ENCODE measurements at regions not wholly inside any gene's neighbourhood (a gene's known extent, or its start where the extent isn't known, plus 50 kb on each side); places are given as distances from the start of the nearest gene placed in this dataset.
"Not testable (repeated sequence)": the region's sequence is repeated elsewhere in the genome, so short reads cannot be mapped to it uniquely, and the experiment has no call there.

GRCh38 chr1:60692031-60692430, 390.3 kb upstream of the NFIA start:
- peaks cover 0 to 3% of the 10 kb centered on the region in 2 donors for H3K9me3 ChIP-seq (replicated peaks in 1 of 2; ENCODE audit: control insufficient read depth in 2 of 2, insufficient read depth in 1 of 2, low read depth in 1 of 2, low read length in 2 of 2)
- no peak overlapping the region for H3K18ac ChIP-seq (ENCODE audit: low read length)
- H2BK120ac ChIP-seq (ENCODE audit: low read depth, low read length) = no peak overlapping the region
- no peak overlapping the region for H3K23ac ChIP-seq (ENCODE audit: low read depth, low read length, poor library complexity)
- H3K36me3 ChIP-seq (replicated peaks in 1 of 2; ENCODE audit: control insufficient read depth in 2 of 2, insufficient read depth in 2 of 2, low read length in 2 of 2) = no peaks in the 10 kb centered on the region
- H3K27ac ChIP-seq (replicated peaks; ENCODE audit: low read length) = no peak overlapping the region
- H4K91ac ChIP-seq (ENCODE audit: low read depth, low read length, poor library complexity) = no peak overlapping the region
- H2AFZ ChIP-seq (ENCODE audit: low read length) = no peak overlapping the region
- no peak overlapping the region for H3K4me3 ChIP-seq (ENCODE audit: low read length in 2 of 2)
- no peak for DNase-seq (ENCODE audit: low spot score)
- no peak overlapping the region for H2BK12ac ChIP-seq (ENCODE audit: low read length)
- no peaks in the 10 kb centered on the region for H3K27me3 ChIP-seq (ENCODE audit: control insufficient read depth in 3 of 3, insufficient read depth in 3 of 3, low read depth in 1 of 3, low read length in 3 of 3)
- no peaks in the 10 kb centered on the region for H3K79me1 ChIP-seq (ENCODE audit: low read depth, low read length)
- no peak overlapping the region for H3K14ac ChIP-seq (ENCODE audit: low read length)
- H2BK5ac ChIP-seq (ENCODE audit: low read length) = no peak overlapping the region
- no peaks in the 10 kb centered on the region for H3K4me1 ChIP-seq (ENCODE audit: control insufficient read depth in 2 of 2, insufficient read depth in 1 of 2, low read depth in 1 of 2, low read length in 2 of 2)
- no peak overlapping the region for H2BK15ac ChIP-seq (ENCODE audit: low read length)
- H3K4ac ChIP-seq (ENCODE audit: low read length) = no peak overlapping the region
- H2AK5ac ChIP-seq (ENCODE audit: low read depth, low read length) = no peak overlapping the region
- no peak overlapping the region for H3K4me2 ChIP-seq (ENCODE audit: insufficient read depth, low read length, poor library complexity, severe bottlenecking)
- no peak overlapping the region for H3K9ac ChIP-seq (ENCODE audit: low read depth, low read length, poor library complexity)
- H4K8ac ChIP-seq (ENCODE audit: low read depth, low read length) = no peak overlapping the region

DNA sequence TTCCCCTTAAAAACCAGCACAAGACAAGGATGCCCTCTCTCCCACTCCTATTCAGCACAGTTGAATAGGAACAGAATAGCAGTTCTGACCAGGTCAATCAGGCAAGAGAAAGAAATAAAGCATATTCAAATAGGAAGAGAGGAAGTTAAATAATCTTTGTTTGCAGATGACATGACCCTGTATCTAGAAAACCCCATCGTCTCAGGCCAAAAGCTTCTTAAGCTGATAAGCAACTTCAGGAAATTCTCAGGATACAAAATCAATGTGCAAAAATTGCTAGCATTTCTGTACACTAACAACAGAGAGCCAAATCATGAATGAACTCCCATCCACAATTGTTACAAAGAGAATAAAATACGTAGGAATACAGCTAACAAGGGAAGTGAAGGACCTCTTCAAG, 394.1 kb upstream of the NFIA start:
- H3K36me3 ChIP-seq (replicated peaks in 1 of 2; ENCODE audit: control insufficient read depth in 2 of 2, insufficient read depth in 2 of 2, low read length in 2 of 2); H2AFZ ChIP-seq (ENCODE audit: low read length); H3K23ac ChIP-seq (ENCODE audit: low read depth, low read length, poor library complexity); H2BK120ac ChIP-seq (ENCODE audit: low read depth, low read length); H3K9me3 ChIP-seq (replicated peaks in 1 of 2; ENCODE audit: control insufficient read depth in 2 of 2, insufficient read depth in 1 of 2, low read depth in 1 of 2, low read length in 2 of 2); H2BK15ac ChIP-seq (ENCODE audit: low read length); H3K79me1 ChIP-seq (ENCODE audit: low read depth, low read length); H3K27ac ChIP-seq (replicated peaks; ENCODE audit: low read length); H3K18ac ChIP-seq (ENCODE audit: low read length); H3K9ac ChIP-seq (ENCODE audit: low read depth, low read length, poor library complexity); H2BK12ac ChIP-seq (ENCODE audit: low read length); H3K14ac ChIP-seq (ENCODE audit: low read length); H3K4me3 ChIP-seq (ENCODE audit: low read length in 2 of 2); H3K4ac ChIP-seq (ENCODE audit: low read length); H4K8ac ChIP-seq (ENCODE audit: low read depth, low read length); H2BK5ac ChIP-seq (ENCODE audit: low read length); DNase-seq (ENCODE audit: low spot score); H3K4me1 ChIP-seq (ENCODE audit: control insufficient read depth in 2 of 2, insufficient read depth in 1 of 2, low read depth in 1 of 2, low read length in 2 of 2); H3K27me3 ChIP-seq (ENCODE audit: control insufficient read depth in 3 of 3, insufficient read depth in 3 of 3, low read depth in 1 of 3, low read length in 3 of 3); H2AK5ac ChIP-seq (ENCODE audit: low read depth, low read length); H3K4me2 ChIP-seq (ENCODE audit: insufficient read depth, low read length, poor library complexity, severe bottlenecking); H4K91ac ChIP-seq (ENCODE audit: low read depth, low read length, poor library complexity): not testable (repeated sequence)
- WGBS, 2 donors (ENCODE audit: extremely low coverage in 2 of 2, insufficient read length in 2 of 2, insufficient replicate concordance in 1 of 2) = no CpG with 5 or more reads among the region's 2 CpGs

DNA sequence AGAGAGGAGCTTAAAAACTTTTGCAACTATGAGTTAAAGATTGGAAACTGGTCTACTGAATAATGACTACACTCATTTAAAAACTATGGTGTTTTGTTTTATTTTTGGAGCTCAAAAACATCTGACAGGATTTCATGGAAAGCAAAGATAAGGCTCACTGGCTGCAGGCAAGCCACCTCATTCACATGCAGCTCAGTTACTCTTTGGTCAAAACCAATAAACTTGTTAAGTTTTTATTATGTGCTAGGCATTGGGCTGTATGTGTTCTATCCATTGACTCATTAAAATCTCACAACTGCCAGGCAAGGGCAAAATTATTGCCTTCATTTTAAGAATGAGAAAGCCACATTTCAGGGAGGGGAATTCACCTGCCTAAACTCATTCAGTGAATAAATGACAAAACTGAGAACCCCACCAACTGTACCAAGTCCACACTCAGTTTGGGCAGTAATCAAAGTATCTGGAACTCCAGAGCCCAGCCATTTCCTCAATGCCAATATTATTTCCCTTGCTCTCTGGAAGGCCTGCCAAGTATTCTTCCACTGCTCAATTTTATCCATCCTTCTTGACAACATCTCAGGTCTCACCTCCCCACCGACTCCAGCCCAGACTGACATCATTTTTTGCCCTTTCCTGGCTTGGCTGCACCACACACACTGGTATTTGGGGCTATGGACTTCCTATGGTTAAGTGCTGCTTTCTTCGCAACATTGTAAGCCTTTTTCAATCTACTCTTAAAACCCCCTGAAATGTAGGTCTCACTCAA, 401.1 kb upstream of the NFIA start:
- H3K23ac ChIP-seq (ENCODE audit: low read depth, low read length, poor library complexity) = no peak overlapping the region
- H3K4me2 ChIP-seq (ENCODE audit: insufficient read depth, low read length, poor library complexity, severe bottlenecking) = no peak overlapping the region
- no peak overlapping the region for H3K9ac ChIP-seq (ENCODE audit: low read depth, low read length, poor library complexity)
- H2AK5ac ChIP-seq (ENCODE audit: low read depth, low read length) = no peak overlapping the region
- no peak overlapping the region for H2AFZ ChIP-seq (ENCODE audit: low read length)
- no peak overlapping the region for H4K91ac ChIP-seq (ENCODE audit: low read depth, low read length, poor library complexity)
- no peaks in the 10 kb centered on the region for H3K79me1 ChIP-seq (ENCODE audit: low read depth, low read length)
- H2BK120ac ChIP-seq (ENCODE audit: low read depth, low read length) = no peak overlapping the region
- no peak overlapping the region for H3K27ac ChIP-seq (replicated peaks; ENCODE audit: low read length)
- no peak overlapping the region for H2BK5ac ChIP-seq (ENCODE audit: low read length)
- no peak overlapping the region for H4K8ac ChIP-seq (ENCODE audit: low read depth, low read length)
- DNase-seq (ENCODE audit: low spot score) = no peak
- H3K18ac ChIP-seq (ENCODE audit: low read length) = no peak overlapping the region
- H3K4ac ChIP-seq (ENCODE audit: low read length) = no peak overlapping the region
- no peak overlapping the region for H2BK12ac ChIP-seq (ENCODE audit: low read length)
- no peaks in the 10 kb centered on the region for H3K9me3 ChIP-seq (replicated peaks in 1 of 2; ENCODE audit: control insufficient read depth in 2 of 2, insufficient read depth in 1 of 2, low read depth in 1 of 2, low read length in 2 of 2)
- H3K36me3 ChIP-seq (replicated peaks in 1 of 2; ENCODE audit: control insufficient read depth in 2 of 2, insufficient read depth in 2 of 2, low read length in 2 of 2) = no peaks in the 10 kb centered on the region
- no CpG with 5 or more reads among the region's 2 CpGs for WGBS, 2 donors (ENCODE audit: extremely low coverage in 2 of 2, insufficient read length in 2 of 2, insufficient replicate concordance in 1 of 2)
- no peaks in the 10 kb centered on the region for H3K27me3 ChIP-seq (ENCODE audit: control insufficient read depth in 3 of 3, insufficient read depth in 3 of 3, low read depth in 1 of 3, low read length in 3 of 3)
- H3K4me3 ChIP-seq (ENCODE audit: low read length in 2 of 2) = no peak overlapping the region
- H2BK15ac ChIP-seq (ENCODE audit: low read length) = no peak overlapping the region
- no peak overlapping the region for H3K14ac ChIP-seq (ENCODE audit: low read length)
- peaks cover 4 to 7% of the 10 kb centered on the region in 2 donors for H3K4me1 ChIP-seq (ENCODE audit: control insufficient read depth in 2 of 2, insufficient read depth in 1 of 2, low read depth in 1 of 2, low read length in 2 of 2)

DNA sequence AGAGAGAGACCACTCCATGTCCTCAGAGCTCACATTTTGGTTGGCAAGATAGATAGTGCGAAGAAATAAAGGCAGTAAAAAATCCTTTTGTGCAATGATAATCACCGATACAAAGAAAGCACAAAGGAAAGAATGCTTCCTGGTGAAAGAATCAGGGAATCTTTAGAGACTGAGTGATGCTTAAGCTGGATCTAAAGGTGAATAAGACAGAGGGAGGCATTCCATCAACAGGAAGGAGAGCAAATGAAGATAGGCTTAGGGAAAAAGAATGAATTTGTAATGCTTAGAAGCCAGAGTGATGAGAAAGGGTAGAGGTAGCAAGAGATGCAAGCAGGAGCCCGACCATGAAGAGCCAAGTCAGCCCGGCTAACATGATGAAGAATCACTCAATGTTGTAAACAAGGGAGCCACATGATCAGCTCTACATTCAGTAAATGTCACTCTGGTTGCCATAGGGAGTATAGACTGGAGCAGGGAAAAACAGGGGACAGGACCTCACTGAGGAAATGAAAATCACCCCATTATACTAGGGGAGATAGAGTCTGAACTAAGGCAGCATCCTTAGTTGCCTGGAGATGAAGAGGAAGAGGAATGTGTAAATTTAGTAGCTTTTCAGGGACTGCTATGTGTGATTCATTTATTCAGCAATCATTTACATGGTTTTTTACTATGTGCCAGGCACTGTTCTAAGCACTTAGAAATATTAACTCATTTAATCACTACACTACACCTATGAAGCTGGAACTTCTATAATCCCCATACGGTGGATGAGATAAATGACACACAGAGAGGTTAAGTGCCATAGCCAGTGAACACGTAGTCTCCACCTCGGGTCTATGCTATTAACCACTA, 402.6 kb upstream of the NFIA start:
- no peak overlapping the region for H3K4me3 ChIP-seq (ENCODE audit: low read length in 2 of 2)
- H3K4ac ChIP-seq (ENCODE audit: low read length) = no peak overlapping the region
- H2AK5ac ChIP-seq (ENCODE audit: low read depth, low read length) = no peak overlapping the region
- no peaks in the 10 kb centered on the region for H3K9me3 ChIP-seq (replicated peaks in 1 of 2; ENCODE audit: control insufficient read depth in 2 of 2, insufficient read depth in 1 of 2, low read depth in 1 of 2, low read length in 2 of 2)
- H2BK15ac ChIP-seq (ENCODE audit: low read length) = no peak overlapping the region
- peak overlapping the region; percentile 7 for H2BK12ac ChIP-seq (ENCODE audit: low read length)
- H3K36me3 ChIP-seq (replicated peaks in 1 of 2; ENCODE audit: control insufficient read depth in 2 of 2, insufficient read depth in 2 of 2, low read length in 2 of 2) = no peaks in the 10 kb centered on the region
- no peak overlapping the region for H3K23ac ChIP-seq (ENCODE audit: low read depth, low read length, poor library complexity)
- H3K27ac ChIP-seq (replicated peaks; ENCODE audit: low read length) = peak overlapping the region; percentile 11
- H4K8ac ChIP-seq (ENCODE audit: low read depth, low read length) = no peak overlapping the region
- H3K4me1 ChIP-seq (ENCODE audit: control insufficient read depth in 2 of 2, insufficient read depth in 1 of 2, low read depth in 1 of 2, low read length in 2 of 2) = peaks cover 4 to 7% of the 10 kb centered on the region in 2 donors
- DNase-seq (ENCODE audit: low spot score) = peak; percentile 21
- H2AFZ ChIP-seq (ENCODE audit: low read length) = peak overlapping the region; percentile 3
- no peak overlapping the region for H2BK5ac ChIP-seq (ENCODE audit: low read length)
- H3K27me3 ChIP-seq (ENCODE audit: control insufficient read depth in 3 of 3, insufficient read depth in 3 of 3, low read depth in 1 of 3, low read length in 3 of 3) = no peaks in the 10 kb centered on the region
- H4K91ac ChIP-seq (ENCODE audit: low read depth, low read length, poor library complexity) = no peak overlapping the region
- no peaks in the 10 kb centered on the region for H3K79me1 ChIP-seq (ENCODE audit: low read depth, low read length)
- H3K9ac ChIP-seq (ENCODE audit: low read depth, low read length, poor library complexity) = no peak overlapping the region
- WGBS, 2 donors (ENCODE audit: extremely low coverage in 2 of 2, insufficient read length in 2 of 2, insufficient replicate concordance in 1 of 2) = no CpG with 5 or more reads among the region's 7 CpGs
- no peak overlapping the region for H3K14ac ChIP-seq (ENCODE audit: low read length)
- H3K18ac ChIP-seq (ENCODE audit: low read length) = no peak overlapping the region
- no peak overlapping the region for H3K4me2 ChIP-seq (ENCODE audit: insufficient read depth, low read length, poor library complexity, severe bottlenecking)
- H2BK120ac ChIP-seq (ENCODE audit: low read depth, low read length) = no peak overlapping the region
